Sigmoid colon (tissue), 4 donors: ENCODE measurements at regions not wholly inside any gene's neighbourhood (a gene's known extent, or its start where the extent isn't known, plus 50 kb on each side); places are given as distances from the start of the nearest gene placed in this dataset.

ENCODE experiments used
- CTCF ChIP-seq, 4 experiments: fragments of 450-650 bp in 3 of 4; fragments of 200-600 bp in 1 of 4; IDR thresholded peaks; one replicate each; pipeline ENCODE4 v1.5.1; 2016 to 2019; ENCODE audit warnings: antibody characterized with exemption in 4 of 4, mild to moderate bottlenecking in 3 of 4, moderate library complexity in 2 of 4
- POLR2AphosphoS5 ChIP-seq, 4 donors: sonication (generic); formaldehyde crosslinking; IDR thresholded peaks; one replicate each; pipeline ENCODE4 v1.6.1; 2017; ENCODE audit warnings: antibody characterized with exemption in 4 of 4

DNA sequence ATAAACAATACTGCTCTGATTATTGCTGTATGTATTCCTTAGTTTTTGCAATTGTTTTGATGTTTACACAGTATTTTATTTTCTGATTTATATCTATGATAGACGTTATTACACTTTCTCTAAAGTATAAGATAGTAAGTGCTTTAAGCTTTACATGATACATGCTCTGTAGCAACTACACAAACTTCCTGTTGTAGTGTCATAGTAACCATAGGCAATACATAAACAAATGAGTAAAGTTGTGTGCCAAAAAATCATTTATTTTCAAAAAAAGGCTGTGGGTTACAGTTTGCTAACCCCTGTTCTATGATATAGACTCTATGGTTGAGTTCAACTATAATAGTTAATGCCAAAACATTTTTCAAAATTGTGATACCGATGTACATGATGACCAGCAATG, 1156.4 kb downstream of the AMY1C start:
- TF ChIP-seq POLR2AphosphoS5 (IDR thresholded peaks at IDR 0.05) (no peak), CTCF (IDR thresholded peaks at IDR 0.05) (no peak)
